HK-2 (cell line): ENCODE measurements at regions not wholly inside any gene's neighbourhood (a gene's known extent, or its start where the extent isn't known, plus 50 kb on each side); places are given as distances from the start of the nearest gene placed in this dataset.

Experiments
- DNase-seq: peaks from one replicate; pipeline ENCODE4 v3.0.0-alpha.2; 2018; ENCODE audit not compliant: unreplicated experiment

DNA sequence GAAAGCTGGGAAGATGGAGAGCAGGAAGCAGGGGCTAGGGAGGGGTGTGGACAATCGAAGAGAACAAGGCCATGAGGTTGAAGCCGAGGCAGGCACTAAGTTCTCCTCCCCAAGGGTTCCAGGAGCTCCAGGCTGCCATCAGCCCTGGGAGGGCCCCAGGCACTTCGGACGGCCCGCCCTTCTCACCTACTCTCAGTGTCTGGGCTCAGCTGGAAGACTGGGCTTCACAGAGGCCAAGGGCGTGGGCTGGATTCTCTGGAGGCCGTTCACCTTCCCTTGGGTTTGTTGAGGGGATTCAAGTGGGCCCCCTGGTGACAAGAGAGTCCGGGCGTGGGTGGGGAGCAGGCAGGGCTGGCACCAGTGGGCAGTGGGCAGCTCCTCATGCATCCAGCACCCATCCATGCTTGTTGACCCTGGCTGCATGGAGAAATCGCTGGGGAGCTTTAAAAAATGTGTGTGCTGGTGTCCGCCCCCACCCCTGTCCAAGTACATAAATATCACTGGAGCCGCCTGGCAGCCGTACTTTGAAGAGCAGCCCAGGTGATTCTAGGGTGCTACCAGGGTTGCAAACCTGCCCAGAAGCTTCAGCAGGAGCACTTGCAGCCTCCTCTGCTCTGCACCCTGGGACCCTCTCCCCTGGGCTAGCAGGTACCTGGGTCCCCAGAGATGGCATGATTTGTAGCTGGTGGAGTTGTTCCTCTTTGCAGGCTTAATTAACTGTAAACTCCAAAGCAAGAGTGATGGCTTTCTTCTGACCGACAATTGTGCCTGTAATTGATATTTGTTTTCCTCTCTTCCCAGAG is 74.3 kb downstream of the RTL6 start:
- no peak for DNase-seq

DNA sequence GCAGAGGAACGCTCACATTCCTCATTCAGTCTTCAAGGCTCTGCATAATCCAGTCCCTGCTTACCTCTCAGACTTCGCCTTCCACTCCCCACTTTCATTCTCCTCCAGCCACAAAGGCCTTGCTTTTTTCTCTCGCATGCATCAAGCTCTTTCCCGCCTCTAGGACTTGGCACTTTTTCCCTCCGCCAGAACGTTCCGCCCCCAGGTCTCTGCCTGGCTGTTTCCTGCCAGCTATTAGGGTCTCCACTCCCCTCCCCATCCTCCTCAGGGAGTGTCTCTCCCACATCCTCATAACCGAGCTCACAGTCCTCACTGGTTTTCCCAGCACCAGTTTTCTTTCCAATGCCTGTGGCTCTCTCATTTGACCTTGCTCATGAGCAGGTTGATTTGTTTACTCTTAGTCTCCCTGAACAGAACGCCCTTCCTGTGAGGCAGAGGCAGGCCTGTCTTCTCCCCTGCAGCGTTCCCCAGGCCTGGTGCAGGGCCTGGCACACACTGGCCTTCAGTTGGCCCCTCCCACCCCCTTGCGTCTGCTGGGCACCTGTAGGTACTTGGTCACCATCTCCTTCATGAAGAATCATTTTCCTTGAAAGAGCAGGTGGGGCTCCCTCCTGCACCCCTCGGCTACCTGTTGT is 75.2 kb downstream of the RTL6 start:
- no peak for DNase-seq

DNA sequence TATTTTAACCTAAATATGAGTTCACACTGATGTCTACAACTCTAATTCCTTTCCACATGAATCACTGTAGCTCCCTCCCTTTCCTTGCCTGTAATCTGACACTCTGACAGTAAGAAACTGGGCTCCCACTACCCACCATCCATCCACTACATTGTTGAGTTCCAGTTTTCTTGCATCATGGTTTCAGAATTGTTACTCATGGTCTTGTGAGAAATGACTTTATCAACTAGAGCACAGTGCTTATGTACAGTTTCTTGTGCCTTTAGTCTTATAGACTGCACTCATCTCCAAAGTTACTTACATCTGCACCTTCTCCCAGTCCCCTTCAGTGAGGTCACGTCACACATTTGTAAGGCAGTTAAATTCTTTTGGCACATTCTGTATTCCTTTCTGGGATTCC is 78.6 kb downstream of the RTL6 start:
- no peak for DNase-seq

DNA sequence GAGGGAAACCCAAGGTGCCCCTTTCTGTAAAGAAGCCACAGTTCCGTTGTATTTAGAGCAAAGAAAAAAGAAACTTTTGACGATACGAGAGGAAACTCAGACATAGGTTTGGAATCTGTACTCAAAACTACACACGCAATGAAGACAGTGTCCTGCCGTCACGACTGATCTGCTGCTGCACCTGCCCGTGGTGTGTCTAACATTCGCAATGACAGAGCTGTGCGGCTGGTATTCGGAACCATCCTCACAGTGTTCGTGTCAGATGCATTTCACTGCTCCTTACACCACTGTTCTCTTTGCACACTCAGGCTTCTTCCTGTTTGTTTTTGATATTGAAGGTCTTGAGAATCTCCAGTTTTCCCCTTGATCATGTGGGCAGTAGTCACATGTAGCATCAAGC is 84.8 kb downstream of the RTL6 start:
- DNase-seq, result no peak

DNA sequence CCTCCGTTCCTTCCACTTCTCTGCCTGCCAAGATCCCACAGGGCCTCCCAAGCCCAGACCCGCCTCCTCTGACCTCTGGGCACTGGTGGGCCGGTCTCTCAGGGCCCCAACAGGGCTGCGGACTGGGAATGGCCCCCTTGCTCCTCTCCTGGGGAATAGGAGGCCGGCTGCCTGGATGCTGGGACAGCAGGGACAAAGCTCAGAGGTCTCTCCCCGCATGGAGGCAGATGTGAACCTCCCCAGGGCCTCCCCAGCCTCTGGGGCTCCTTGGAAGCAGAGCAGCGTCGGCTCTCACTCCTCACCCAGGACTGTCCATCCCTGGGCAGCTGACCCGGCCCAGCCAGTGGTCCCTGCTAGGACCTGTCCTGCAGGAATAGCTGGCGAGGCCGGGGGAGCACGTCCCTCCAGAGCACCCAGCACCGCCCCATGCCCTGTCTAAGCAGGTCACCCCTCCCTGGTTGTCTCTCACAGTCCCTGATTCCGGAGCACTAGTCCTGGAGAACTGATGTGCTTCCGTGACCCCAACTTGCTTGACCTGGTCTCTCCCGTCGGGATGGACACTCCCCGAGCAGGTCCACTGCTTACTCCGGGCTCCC is 85.8 kb downstream of the RTL6 start:
- DNase-seq, result no peak

DNA sequence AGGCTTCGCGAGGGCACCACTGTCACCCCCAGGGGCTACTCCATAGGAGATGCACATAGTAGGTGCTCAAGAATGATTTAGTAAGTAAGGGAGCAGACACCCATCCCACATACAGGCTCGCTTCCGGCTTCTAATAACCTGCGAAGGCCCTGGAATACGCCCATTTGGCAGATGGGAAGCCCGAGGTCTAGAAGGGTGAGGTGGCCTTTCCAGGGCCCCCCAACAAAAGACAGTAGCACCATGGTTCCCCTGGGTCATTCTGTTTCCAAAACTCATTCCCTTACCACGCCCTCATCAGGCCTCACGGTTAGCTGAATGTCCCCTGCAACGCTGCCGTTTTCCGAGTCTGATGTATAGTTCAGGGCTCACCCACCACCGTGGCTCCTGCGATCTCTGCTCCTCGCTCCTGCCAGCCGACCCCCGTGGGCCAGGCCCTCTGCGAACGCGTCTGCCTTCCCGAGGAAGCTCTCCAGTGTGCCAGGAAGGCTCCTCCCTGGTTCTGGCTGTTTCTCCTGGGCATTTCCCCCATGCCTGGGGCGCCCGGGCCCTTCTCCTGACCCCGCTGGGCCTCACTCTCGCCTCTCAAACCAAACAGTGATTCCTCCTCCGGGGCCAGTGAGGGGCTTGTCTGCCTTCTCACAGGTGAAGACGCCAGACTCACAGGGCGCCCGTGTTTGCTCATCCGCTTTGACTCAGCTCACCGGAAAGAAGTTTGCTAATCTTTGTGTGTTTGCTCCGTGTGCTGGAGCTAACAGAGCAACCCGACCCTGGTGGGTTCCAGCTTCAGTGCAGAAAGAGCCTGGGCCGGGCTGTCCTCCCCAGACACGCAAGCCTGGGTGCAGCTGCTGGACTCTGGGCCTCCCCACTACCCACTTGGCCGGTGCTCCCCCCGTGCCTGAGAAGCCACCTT is 86.6 kb downstream of the RTL6 start:
- no peak for DNase-seq

DNA sequence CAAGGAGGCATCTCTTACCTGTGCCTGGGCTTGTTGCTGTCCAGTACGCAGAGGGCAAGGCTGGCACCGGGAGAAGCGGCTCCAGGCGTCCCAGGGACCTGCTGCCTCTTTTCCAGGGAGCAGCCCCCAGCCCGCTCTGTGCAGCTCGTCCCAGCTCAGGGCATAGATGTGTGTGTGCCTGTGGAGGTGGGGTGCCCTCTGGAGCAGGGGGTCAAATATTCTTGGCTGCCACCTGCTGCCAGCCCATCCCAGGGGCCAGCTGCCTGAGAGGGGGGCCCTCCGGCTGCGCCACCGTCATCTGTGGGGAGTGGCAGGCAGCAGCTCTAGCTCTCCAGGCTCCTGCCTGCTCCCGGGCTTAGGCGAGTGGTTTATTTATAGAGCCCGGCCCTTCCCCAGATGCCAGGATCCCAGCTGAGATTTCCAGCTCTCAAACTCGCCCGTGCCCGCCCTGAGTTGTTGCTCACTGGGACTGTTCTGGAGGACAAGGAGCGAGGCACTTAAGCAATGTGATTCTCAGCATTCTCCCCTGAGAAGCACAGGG is 87.5 kb downstream of the RTL6 start:
- no peak for DNase-seq

DNA sequence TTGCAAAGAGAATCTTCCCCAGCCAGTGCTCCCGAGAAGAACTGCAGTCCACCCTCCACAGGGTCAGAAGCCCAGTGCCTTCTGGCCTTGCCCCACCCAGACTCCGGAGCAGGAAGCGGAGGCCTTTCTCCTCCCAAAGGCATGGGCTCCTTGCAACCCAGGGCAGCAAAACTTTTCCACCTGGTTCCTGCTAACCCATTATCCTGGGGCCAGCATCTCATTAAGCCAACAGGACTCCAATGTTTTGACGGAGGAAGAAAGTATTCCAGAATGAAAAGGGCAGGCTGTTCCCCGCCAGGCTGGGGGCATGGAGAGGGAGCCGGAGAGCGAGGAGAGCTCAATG is 88.1 kb downstream of the RTL6 start:
- no peak for DNase-seq

DNA sequence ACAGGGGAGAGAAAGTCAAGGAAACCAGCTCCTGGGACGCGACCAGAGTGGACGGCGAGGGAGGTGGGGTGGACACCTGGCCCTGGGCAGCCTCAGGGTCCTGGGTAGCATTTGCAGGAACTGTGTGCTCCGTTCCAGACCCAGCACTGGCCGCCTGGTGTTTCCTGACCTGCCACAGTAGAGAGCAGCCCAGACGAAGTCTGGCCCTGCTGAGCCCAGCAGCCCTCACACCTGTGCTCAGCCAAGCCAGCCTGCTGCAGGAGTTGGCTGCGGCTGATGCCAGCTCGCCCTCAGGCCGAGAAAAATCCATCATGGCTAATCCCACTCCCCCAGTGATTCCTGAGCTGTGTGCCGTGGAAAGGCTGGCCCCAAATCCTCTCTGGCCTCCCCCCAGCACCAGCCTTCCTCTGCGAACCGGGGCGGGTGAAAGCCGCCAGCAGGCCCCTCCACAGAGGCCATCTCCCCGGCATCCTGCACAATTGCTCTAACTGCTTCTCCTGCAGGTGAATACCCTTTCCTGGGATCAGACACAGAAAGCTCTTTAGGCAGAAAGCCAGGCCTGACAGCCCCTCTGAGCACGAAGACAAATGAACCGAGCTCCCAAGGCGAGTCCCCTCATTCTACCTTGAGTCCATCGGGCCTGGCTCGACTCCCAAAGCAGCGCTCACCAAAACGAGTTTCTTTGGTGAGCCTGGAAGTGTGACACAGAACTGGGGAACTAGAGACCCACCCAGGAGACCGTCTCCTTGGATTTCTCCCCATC is 88.6 kb downstream of the RTL6 start:
- no peak for DNase-seq

DNA sequence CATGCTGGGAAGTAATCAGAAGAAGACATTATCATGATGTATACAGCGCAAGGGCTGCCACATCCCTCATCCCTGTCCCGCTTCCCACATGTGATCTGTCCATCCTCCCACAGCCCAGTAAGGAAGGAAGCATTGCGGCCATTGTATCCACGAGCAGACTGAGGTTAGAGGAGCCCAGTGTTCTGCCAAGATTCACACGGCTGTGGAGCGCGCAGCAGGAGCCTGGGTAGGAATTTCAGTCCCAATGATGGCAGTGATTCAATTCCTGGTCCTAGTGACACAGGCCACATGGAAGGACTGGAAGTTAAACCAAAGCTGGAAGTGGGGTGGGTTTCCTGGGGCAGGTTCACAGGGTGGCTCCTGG is 89.2 kb downstream of the RTL6 start:
- no peak for DNase-seq

DNA sequence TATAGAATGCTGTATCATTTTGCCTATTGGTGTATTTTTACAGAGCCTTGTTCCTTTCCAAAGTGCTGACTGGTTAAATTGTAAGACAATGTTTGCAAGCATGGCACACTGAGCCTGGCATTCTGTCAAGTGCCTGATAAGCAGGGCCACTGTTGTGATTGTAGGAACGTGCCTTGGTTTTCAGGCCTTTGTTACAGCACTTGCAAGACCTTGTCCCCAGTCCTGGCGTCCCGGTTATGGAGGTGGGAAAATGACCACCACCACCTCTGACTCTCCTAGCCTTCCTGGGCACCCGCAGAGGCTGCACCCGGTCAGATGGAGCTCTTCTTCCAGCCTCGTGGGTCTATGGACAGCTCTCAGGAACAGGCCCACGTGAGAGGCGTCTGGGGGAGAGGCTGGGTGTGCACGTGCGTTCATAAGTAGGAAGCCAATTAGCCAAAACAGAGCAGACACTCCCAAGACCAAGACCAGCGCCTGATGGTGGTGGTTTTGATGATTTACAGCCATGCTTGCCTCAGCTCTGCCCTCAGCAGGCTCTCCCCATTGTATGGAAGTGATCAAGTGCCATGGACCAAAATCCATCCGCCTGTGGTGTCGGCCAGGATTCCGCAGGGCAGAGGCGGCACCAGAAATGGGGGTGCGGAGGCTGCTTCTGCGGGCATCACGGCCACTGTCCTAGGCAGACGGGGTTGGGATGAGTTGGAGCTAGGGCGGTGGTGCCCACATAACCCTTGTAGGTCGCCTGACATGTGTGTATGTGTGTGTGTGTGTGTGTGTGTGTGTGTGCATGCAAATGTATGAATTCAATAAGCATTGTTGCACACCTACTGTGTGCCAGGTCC is 89.8 kb downstream of the RTL6 start:
- DNase-seq, result no peak

DNA sequence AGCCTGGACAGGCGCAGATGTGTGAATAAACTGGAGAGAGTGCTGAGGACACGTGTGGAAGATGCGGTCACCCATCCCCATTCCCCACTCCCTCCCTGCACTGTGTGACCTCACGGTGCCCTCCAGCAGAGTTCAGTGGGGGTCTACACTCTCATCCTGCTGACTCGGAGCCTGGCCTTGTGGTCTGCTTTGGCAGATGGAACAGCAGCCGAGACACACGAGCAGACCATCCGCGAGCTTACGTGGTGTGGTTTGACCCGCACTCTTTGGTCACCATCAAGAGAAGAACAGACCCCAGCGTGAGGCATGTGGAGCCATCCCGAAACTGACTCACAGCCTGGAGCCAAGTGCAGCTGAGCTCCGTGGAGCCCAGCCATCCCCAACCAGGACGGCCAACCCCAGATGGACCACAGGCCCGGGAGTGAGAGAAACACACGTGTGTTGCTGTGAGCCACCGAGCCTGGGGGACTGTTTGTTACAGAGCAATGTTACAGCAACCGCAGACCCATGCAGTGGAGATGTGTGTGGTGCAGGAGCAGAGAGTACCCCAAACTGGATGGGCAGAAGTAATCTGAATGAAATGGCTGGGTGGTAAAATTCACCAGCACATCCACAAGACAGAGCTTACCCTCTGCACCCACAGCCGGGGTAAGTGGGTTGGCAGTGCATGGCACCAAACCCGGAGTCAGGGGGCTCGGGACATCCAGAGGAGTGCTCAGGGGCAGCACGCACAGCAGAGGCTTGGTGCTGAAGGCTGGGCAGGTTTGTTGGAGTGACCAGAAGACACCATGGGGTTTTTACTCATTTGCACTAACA is 90.7 kb downstream of the RTL6 start:
- DNase-seq, result no peak

DNA sequence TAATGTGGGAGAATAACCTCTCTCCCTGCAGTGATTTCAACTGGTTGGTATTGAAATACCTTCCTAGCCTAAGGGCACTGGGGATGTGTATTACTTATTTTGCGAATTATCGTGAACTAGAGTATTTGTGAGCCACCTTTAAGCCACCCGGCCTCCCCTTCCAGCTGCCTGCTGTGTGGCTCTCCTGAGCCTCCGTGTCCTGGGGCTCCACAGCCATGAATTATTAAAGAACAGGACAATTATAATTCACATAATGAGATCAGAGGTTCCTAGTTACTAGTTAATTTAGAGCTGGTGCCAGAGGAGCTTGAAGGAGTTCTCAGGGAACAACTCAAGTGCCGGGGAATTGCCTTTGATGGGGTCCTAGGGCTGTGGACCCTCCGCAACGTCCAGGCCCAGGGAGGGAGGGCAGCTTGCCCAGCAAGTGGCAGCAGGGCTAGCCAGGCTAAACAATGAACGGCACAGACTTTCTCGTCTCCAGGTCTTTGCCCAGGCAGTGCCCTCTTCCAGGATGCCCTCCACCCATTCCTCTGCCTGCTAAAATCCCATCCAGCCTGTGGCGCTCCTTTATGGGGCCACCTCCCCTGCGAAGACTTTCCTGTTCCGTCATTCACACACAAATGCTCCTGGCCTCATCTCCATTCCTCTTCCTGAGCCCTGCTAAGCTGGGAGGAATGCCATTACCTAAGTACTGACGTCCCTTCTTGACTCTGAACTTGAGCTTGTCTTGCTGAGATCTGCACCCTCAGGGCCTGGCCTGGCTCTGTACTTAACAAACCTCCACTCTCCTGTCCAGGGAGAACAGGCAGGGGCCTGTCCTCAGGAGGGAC is 91.5 kb downstream of the RTL6 start:
- DNase-seq, result no peak

DNA sequence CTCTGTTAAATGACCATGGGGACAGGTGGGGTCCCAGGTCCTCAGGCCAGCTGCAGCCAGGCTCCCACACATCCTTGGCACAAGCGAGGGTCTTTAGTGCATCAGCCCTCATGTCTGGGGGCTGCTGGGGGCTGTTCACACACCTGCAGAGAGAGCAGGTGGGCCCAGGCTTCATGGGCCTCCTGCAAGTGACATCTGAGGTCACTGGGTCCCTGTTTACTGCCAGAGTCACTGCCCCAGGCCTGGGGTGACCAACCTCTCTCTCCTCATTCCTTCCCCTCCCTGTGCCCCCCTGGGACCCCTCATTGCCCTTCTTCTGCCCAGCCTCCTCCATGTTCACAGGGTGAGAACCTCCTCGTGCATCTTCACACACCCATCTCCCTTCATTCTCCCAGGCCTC is 92.4 kb downstream of the RTL6 start:
- no peak for DNase-seq

DNA sequence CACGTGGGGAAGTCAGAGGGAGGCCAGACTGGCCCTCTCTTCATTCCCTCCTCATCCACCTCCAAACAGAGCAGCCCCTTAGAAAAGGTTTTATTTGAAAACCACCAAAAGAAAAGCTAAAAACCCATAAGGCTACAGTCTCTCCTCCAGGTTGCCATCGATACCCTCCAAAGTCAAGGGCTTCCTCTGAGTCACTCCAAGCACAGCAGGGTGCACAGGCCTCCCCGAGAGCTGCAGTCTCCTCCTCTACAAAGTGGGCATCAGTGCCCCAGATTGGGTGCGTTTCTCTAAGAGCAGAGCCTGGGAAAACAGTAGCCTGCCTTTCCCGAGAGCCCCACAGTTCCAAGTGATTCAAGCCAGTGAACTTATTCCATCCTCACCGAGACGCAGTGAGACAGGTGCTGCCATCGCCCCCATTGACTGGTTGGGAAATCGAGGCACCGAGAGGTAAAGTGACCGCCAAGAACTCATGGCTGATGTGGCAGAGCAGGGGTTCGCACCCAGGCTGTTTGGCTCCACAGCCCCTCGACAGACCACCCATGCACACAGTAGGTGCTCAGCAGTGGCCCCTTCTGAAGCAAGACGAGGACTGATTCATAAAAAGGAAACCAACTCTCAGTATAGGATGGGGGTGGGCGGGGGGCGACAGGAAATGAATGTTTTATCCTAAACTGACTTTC is 91.7 kb upstream of the SHISAL1 start:
- DNase-seq, result no peak

DNA sequence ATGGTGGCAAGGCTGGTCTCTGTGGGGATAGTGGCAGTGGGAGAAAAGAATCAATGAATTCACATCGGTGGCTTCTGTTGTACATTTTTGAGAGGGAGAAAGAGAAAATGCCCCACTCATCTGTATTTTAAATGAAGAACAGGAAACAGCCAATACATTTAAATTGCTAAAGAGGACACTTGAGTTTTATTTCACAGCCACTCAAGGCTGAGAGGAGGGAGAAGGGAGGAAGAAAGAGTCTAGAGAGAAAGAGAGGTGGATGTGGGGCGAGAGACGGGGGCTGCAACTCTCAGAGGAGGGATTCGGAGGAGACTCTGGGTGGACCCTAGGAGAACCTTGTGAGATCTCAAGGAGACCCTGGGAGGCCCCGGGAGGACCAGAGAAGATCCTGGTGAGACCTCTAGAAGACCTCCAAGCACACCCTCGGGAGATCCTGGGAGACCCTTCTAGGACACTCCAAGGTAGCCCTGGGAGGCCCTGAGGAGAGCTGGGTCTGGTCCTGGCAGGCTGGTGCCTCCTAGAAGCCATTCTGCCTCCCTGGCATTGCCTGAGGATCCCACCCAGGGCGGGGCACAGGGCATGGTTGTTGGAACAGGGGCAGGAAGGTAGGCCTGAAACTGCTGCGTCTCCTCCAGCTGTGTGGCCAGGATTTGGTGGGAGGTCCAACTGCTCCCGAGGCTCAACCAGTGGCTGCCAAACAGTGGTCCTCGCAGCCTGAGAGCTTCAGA is 91.0 kb upstream of the SHISAL1 start:
- no peak for DNase-seq

DNA sequence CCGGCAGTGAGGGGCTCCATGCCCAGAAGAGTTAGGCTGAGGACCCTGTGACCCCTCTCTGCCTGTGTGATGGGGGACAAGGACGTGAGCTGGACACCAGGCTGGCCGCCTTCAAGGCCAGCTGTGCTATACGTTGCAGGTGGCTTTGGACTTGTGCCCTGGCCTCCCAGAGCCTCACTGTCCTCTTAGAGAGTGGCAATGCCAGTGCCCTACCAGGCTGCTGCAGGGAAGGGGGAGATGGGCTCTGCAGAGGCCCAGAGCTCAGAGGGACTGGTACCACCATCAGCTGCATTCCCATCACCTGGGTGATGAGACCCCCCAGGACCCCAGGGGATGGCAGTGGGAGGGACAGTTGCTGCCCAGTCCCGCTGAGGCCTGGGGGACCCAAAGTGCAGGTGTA is 90.4 kb upstream of the SHISAL1 start:
- DNase-seq, result no peak
